BE2C (cell line): ENCODE measurements at regions not wholly inside any gene's neighbourhood (a gene's known extent, or its start where the extent isn't known, plus 50 kb on each side); places are given as distances from the start of the nearest gene placed in this dataset.

ENCODE experiments used
- DNase-seq: peaks from one replicate; pipeline ENCODE4 v3.0.0-alpha.2; 2020
- H3K27me3 ChIP-seq: fragments of 250-450 bp; sonication (Bioruptor Pico); 2 replicates; pipeline ENCODE4 v1.5.1; 2020; ENCODE audit warnings: mild to moderate bottlenecking
- H3K36me3 ChIP-seq: fragments of 250-450 bp; sonication (Bioruptor Pico); 2 replicates; pipeline ENCODE4 v1.5.1; 2020; ENCODE audit warnings: mild to moderate bottlenecking
- H3K4me1 ChIP-seq: fragments of 250-450 bp; sonication (Bioruptor Pico); 2 replicates; pipeline ENCODE4 v1.5.1; 2020
- H3K4me3 ChIP-seq: 2 replicates; pipeline ENCODE4 v1.5.1; 2011; ENCODE audit warnings: low read depth, low read length
- H3K9me3 ChIP-seq: fragments of 250-450 bp; sonication (Bioruptor Pico); 2 replicates; pipeline ENCODE4 v1.5.1; 2020
- CTCF ChIP-seq: IDR thresholded peaks from 2 replicates; pipeline ENCODE4 v1.5.1; 2012; ENCODE audit warnings: mild to moderate bottlenecking, low read depth, low read length

DNA sequence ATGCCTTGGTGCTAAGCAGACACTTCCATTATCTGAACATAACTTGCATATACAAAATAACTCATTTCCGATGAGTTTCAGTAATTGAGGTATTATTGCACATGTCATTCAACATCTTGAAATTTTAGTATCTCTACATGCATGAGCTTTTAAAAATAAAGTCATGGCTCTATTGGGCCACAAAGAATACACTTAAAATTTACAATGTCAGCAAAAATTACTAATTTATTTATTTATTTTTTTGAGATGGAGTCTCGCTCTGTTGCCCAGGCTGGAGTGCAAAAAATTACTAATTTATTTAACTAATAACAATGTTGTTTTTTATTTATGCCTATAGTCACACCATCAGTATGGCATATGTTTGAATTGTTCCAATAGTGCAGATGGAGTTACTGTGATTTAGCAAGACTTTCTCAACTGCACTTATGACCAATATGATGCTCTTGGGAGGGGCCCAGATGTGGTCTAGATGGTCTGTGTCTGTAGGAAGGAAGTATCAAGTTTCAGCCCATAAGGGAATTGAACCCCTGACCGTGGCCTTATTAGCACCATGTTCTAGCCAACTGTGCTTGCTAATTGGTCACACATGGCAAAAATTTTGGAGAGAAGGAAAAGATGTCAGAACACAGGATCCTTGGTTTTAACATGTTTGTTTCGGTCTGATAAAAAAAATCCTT, 370.7 kb upstream of the TSHZ2 start:
- no peaks in the 10 kb centered on the region for H3K4me1 ChIP-seq
- DNase-seq, result no peak
- no peak overlapping the region for H3K4me3 ChIP-seq
- H3K27me3 ChIP-seq, result no peaks in the 10 kb centered on the region
- no peaks in the 10 kb centered on the region for H3K9me3 ChIP-seq
- no peaks in the 10 kb centered on the region for H3K36me3 ChIP-seq
- TF ChIP-seq CTCF, result no peak

DNA sequence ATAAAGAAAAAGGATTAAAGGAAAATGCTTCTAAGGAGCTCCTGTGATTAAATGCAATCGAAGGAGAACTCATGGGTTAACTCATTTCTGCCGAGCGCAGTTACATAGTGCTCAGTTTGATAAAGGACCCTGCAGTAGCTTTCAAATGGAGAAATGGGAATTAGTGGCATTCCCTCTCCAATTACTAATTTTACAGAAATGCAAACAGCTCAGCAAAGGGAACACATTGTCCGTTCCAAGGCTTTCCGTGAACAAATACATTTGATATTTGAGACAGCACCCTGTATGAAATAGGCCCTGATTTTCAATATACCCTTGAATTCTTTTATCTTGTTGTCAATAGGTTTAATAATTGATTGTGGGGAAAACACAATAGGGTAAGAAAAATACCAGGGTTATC, 375.9 kb upstream of the TSHZ2 start:
- H3K27me3 ChIP-seq, result no peaks in the 10 kb centered on the region
- no peak for DNase-seq
- H3K4me1 ChIP-seq, result no peaks in the 10 kb centered on the region
- H3K9me3 ChIP-seq, result no peaks in the 10 kb centered on the region
- H3K4me3 ChIP-seq, result no peak overlapping the region
- no peaks in the 10 kb centered on the region for H3K36me3 ChIP-seq
- TF ChIP-seq CTCF, result no peak

DNA sequence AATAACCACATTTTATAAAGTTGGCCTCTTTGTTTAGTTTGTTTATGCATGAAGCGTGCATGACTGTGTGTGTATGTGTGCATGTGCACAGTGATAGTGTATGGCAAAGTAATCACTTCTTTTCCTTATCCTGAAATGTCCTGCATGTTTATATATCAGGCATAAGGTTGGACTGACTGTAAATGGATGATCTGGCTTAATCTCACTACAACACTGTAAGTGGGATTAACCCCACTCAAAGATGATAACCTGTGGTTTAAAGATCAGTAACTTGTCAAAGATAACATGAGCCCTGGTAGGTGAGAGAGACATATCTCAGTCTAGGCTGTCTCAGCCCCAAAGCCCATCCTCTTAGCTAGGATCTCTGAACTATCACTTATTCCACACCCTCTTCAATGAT, 376.6 kb upstream of the TSHZ2 start:
- no peaks in the 10 kb centered on the region for H3K36me3 ChIP-seq
- no peaks in the 10 kb centered on the region for H3K27me3 ChIP-seq
- DNase-seq, result no peak
- H3K4me3 ChIP-seq, result no peak overlapping the region
- no peak for TF ChIP-seq CTCF
- H3K9me3 ChIP-seq, result no peaks in the 10 kb centered on the region
- H3K4me1 ChIP-seq, result no peaks in the 10 kb centered on the region

DNA sequence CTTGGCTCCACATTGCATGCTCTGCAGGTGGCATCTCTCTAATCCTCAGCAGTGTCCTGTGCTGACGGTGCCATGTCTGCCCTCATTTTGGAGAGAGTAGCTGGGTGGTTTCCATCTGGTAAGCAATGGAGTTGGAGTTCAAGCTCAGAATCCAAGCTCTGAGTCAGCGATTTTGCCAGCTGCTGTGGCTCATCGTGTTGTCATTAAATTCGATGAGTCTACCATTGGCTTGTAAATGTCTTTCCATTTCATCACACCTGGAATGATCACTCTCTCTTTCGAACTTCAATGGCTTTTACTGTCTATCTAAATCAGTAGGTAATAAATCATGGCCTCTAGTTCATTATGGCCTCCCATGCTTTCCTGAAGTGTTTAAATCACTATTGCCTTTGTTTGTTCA, 378.5 kb upstream of the TSHZ2 start:
- no peaks in the 10 kb centered on the region for H3K9me3 ChIP-seq
- DNase-seq, result no peak
- no peaks in the 10 kb centered on the region for H3K36me3 ChIP-seq
- TF ChIP-seq CTCF, result no peak
- no peaks in the 10 kb centered on the region for H3K27me3 ChIP-seq
- no peak overlapping the region for H3K4me3 ChIP-seq
- no peaks in the 10 kb centered on the region for H3K4me1 ChIP-seq

DNA sequence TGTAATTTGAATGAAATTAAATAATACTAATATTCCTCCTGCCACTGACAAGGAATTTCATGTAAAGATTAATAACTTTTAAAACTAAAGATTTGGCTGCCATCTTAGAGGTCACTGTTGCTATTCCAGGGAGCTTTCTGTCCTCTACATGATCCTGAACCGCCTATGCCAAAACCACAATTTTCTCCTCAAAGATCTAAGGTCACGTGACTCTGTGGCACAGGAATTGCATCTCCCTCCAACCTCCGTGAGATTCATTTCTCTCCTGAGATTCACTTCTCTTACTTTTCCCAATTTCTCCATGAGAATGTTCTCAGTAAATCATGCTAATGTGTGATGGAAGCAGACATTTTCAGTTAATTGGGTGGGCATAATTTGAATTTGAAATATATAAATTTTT, 379.6 kb upstream of the TSHZ2 start:
- Histone ChIP-seq H3K4me3 (no peak overlapping the region), H3K9me3 (no peaks in the 10 kb centered on the region), H3K4me1 (no peaks in the 10 kb centered on the region), H3K36me3 (no peaks in the 10 kb centered on the region), H3K27me3 (no peaks in the 10 kb centered on the region; the same call in 1 of the 2 replicates)
- TF ChIP-seq CTCF, result no peak
- no peak for DNase-seq

DNA sequence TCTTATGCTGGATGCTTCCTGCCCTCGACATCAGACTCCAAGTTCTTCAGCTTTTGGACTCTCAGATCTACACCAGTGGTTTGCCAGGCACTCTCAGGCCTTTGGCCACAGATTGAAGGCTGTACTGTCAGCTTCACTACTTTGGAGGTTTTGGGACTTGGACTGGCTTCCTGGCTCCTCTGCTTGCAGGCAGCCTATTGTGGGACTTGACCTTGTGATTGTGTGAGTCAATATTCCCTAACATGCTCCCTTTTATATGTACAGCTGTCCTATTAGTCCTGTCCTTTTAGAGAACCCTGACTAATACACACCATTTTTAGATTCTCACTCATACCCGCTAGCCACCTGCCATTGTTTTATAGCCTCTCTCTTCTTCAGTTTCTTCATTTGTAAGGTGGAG, 382.1 kb upstream of the TSHZ2 start:
- TF ChIP-seq CTCF, result no peak
- Histone ChIP-seq H3K27me3 (no peaks in the 10 kb centered on the region; the same call in 1 of the 2 replicates), H3K4me3 (no peak overlapping the region), H3K36me3 (no peaks in the 10 kb centered on the region), H3K4me1 (no peaks in the 10 kb centered on the region), H3K9me3 (no peaks in the 10 kb centered on the region)
- no peak for DNase-seq
